ENCODE measurements at regions not wholly inside any gene's neighbourhood (a gene's known extent, or its start where the extent isn't known, plus 50 kb on each side); places are given as distances from the start of the nearest gene placed in this dataset.
"Not testable (repeated sequence)": the region's sequence is repeated elsewhere in the genome, so short reads cannot be mapped to it uniquely, and the experiment has no call there.

DNA sequence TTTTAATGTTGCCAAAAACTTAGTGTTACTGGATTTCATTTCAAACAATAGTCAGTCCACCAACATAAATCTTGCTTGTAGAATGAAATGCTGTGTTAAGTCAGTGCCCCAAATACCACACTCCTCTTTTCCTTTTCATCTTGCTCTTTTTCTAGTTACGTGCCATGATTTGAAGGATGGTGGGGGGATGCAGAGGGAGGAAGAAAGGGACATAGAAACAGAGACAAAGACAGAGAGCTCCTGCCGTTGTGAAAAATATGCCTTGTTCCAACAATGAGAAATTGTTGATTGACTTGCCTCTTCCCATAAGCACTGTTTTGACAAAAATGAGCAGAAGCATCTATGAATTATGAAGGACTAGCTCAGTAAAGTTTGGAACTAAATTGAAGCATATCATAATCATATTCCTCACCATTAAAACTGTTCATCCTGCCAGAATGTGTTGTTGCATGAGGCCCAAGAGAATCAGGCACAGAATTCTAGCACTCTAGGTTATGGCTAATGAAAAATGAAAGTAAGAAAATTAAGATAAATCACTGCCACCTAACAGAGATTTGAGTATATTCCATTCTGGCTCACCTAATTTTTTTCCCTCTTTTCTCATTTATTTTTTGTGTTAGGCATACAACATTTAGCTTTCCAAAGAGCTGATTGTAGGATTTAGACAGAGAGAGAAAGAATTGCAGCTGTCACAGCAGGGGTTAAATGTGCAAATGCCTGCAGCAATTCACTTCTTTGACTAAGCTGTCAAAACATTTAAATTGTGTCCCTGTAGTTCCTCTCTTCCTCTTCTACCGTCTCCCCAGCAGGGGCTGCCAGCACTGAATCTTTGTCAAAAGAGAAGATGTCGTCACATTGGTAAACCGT lies 111.6 kb upstream of the PTPN13 start:
- no peak for DNase-seq

DNA sequence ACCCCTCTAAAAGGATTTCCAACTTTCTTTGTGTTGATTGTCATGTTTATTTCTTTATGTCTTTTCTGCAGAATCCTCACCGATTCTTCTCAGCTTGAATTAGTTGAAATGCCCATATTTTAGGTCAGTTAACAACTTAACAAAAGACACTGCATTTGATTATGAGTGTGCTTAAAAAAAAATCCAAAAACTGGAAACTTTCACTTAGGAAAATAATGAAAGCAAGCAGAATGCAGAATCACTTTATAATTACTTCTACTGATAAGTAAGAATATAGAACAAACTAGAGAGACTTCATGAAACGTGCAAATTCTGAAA lies 111.0 kb upstream of the PTPN13 start:
- no peak for DNase-seq

DNA sequence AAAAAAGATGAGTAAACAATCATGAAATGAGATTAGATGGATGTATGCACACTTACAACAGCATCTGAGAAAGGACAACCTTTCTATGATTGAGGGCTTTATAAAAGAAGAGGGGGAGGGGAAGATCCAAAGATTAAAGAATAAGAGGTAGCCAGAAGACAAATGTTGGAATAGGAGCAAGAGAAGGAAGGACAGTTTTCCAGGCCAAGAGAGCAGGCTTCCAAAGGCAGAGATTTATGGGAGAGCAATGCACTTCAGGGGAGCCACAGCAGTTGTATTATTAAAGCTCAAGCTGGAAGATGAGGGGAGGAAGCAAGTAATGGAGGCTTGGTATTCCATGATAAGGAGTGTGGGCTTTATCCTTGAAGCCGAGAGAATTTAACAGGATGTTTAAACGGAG lies 110.3 kb upstream of the PTPN13 start:
- DNase-seq, result no peak

DNA sequence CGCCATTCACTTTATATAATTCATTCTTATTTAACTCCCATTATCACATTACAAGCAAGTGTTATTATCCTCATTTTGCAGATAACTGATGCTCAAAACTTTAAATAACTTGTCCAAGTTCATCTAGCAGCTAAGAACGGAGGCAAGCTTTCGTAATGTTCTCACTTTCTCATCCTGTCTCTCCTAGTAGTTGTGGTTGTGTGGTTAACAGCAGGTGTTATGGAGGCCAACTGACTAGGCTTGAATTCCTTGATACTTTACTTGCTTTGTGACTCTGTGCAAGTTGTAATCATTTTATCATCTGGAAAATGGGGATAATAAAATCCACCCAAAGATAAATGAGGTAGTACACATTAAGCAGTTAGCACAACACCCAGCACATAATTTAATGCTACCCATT lies 109.9 kb upstream of the PTPN13 start:
- no peak for DNase-seq

GRCh38 chr4:86487738-86488348 lies 106.3 kb upstream of the PTPN13 start:
- DNase-seq, result no peak

GRCh38 chr4:86493460-86493859 lies 100.7 kb upstream of the PTPN13 start:
- DNase-seq, result no peak

GRCh38 chr4:86496094-86497080 lies 97.7 kb upstream of the PTPN13 start:
- DNase-seq, result peak; percentile 12

DNA sequence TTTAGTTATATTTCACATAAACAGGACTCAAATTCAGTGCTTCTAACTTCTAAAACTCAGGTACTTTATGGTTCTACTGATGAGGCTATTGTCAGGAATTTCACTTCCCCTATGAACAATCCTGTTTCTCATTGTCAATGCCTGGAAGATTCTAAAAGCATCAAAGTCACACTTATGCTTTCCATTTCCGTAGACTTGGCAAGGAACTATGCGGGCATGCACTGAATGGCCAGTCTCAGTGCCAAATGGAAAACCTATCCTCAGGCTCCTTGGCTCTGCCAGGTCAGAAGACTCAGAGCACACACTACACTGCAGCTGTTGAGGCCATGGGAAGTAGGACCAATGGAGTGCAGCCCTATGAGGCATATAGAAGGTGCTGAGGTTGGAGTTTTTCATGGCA lies 97.0 kb upstream of the PTPN13 start:
- DNase-seq, result no peak

DNA sequence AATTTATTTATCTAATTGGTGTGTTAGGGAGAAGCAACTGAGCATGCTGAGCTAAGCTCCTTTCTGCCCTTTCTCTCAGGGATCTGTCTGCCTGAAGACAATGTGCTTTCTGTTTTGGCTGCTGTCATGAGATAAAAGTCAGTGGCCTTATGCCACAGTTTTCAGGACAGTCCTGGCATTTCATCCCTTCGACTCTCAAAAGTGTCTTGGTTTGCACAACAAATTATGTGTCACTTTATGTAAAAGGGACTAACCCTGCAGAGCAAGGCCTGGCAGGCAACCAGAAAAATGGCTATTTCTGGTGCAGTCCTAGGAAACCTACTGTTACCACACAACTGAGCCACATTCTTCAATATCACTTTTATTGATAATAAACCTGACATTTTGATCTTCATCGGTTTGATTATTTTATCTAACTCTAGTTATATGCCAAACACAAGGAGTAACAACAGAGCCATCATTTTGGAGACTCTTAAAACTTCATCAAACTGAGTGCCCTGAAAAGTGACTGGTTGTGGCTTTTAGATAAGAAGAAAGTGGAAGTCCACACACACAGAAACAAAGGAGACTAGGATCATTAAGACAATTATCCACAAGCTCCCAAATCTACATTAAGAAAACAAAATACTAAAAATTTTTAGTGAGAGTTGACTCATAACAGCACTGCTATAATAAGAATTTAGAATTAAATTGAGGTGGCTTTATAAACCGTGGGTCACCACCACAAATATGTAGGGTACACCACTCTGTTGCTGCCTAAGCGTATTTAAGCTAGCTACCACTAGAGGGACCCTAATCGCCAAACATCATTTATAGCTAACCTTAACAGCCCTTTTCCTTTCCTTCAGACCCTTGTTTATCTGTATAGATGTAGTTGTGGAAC lies 95.9 kb upstream of the PTPN13 start:
- no peak for DNase-seq

DNA sequence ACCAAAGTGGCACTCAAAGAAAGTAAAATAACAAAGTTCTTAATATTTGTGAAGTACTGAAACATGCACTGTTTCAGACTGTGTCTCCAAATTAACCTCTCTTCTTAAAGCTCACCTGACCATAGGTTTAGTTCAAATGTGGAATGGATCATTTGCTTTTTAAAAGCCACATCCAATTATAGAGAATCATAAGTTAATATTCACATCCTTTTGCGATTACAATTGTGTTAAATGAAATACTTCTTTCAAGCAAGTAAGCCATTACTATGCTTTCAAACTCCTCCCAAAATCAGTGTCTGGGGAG lies 95.3 kb upstream of the PTPN13 start:
- no peak for DNase-seq

- DNase-seq, result no peak
Measured at GRCh38 chr4:86500527-86500926, 93.6 kb upstream of the PTPN13 start.

GRCh38 chr4:86502081-86502480 lies 92.0 kb upstream of the PTPN13 start:
- DNase-seq, result no peak

DNA sequence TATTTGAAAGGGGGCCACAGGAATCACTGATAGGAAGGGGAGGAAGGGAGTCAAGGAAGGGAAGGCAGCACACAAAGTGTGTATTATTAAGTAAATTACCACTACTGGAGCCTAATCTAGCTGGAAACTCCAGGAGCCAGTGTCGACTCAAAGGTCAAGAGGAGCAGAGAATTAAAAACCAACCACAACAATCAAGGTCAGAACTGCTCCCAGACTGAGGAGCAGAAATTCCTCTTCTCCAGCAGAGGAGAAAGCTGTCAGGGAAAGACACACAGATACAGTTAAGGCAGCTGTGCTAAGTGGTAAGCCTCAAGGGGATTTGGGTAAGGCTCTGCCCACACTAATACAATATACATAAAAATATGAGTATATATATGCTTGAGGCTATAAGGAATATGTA lies 87.5 kb upstream of the PTPN13 start:
- DNase-seq, result no peak

- no peak for DNase-seq
Measured at GRCh38 chr4:86508436-86508835, 85.7 kb upstream of the PTPN13 start.

- no peak for DNase-seq
Measured at GRCh38 chr4:86511590-86511989, 82.5 kb upstream of the PTPN13 start.

- no peak for DNase-seq
Measured at GRCh38 chr4:86512631-86513030, 81.5 kb upstream of the PTPN13 start.

DNA sequence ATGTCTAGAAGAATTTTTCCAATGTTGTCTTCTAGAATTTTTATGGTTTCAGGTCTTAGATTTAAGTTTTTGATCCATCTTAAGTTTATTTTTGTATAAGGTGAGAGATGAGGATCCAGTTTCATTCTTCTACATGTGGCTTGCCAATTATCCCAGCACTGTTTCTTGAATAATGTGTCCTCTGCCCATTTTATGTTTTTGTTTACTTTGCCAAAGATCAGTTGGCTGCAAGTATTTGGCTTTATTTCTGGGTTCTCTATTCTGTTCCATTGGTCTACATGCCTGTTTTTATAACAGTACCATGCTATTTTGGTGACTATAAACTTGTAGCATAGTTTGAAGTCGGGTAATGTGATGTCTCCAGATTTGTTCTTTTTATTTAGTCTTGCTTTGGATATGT lies 78.2 kb upstream of the PTPN13 start:
- not testable (repeated sequence) for DNase-seq

DNA sequence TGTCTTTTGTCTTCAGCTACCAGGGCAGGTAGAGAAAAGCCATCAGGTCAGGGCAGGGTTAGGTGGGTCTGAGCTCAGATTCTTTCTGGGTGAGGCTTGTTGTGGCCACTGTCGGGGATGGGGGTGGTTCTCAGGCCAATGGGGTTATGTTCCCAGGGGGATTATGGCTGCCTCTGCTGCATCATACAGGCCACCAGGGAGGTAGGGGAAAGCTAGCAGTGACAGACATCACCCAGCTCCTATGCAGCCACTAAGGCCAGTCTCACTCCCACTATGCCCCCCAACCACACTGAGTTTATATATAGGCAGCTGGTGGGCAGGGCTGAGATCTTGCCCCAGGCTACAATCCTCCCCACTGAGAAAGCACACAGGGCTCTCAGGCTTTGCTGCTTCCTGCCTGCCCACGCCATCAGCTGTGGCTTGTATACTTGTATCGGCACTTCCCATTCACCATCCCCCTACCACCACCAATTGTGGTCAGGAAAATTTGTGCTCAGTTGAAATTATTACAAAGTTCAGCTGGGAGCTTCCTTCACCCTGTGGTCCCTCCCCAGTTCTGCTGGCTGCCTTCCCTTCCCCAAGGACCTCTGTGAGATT lies 72.6 kb upstream of the PTPN13 start:
- DNase-seq, result no peak

DNA sequence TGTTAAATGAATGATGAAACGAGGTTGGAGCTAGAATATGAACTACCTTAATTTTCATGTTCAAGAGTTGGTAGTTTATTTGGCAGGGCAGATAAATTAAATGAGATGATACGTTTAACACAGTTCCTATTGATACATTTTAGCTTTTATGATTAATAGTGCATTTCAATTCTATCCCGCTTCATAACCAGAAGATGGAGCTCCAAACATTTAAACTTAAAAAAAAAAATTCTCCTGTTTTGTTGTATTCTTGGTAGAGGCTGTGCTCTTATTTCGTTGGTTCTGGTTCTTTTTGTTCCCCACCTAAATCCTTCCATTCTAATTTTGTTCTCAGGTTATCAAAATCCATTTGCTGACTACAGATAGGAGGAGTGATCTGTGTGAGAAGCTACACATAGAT lies 71.8 kb upstream of the PTPN13 start:
- no peak for DNase-seq

DNA sequence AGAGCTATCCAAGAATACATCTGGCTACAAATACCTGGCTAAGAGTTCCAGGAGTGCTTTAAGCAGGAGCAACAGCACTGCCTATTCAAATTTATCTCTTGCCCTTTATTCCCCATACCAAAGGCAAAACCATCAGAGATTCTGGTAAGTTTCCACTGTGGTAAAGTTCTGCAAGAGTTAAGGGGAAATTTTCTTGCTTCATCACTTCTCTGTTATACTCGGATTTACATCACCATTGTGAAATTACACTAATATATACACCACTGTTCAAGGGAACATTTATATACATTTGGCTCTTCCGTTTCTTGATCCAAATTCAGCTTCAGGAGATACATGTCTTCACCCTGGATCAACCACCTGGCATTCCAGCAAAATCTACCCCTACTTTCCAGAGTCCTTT lies 70.8 kb upstream of the PTPN13 start:
- no peak for DNase-seq

- DNase-seq, result not testable (repeated sequence)
Measured at GRCh38 chr4:86527713-86528112, 66.4 kb upstream of the PTPN13 start.

- DNase-seq, result no peak
Measured at GRCh38 chr4:86529436-86529835, 64.7 kb upstream of the PTPN13 start.
